Ovary (tissue), 3 donors: ENCODE measurements at regions not wholly inside any gene's neighbourhood (a gene's known extent, or its start where the extent isn't known, plus 50 kb on each side); places are given as distances from the start of the nearest gene placed in this dataset.

Source experiments
- CTCF ChIP-seq, 3 donors: fragments of 450-650 bp in 2 of 3; fragments of 200-600 bp in 1 of 3; IDR thresholded peaks; one replicate each; pipeline versions ENCODE4 v1.5.1 to v1.8.0; 2016 to 2022; ENCODE audit warnings: antibody characterized with exemption in 3 of 3, mild to moderate bottlenecking in 1 of 3
- POLR2A ChIP-seq: fragments of 450-650 bp; IDR thresholded peaks from one replicate; pipeline ENCODE4 v1.6.1; 2017; ENCODE audit warnings: antibody characterized with exemption, mild to moderate bottlenecking, moderate library complexity
- donor health status: DM: no; HTN: no; CAD: no.

DNA sequence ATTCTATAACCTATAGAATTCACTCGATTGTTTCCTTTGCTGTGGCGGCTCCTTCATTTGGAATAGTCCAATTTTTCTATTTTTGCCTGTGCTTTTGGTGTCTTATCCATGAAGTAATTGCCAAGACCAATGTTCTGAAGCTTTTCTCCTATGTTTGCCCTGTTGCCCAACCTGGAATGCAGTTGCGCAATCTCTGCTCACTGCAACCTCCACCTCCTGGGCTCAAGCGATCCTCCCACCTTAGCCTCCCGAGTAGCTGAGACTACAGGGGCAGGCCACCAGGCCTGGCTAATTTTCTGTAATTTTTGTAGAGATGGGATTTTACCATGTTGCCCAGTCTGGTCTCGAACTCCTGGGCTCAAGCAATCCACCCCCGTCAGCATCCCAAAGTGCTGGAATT is 163.5 kb downstream of the OR2B2 start:
- no peak for TF ChIP-seq CTCF (IDR thresholded peaks at IDR 0.05)
- no peak for TF ChIP-seq POLR2A
